Effector memory CD4-positive, alpha-beta T cell (primary cell): ENCODE measurements at regions not wholly inside any gene's neighbourhood (a gene's known extent, or its start where the extent isn't known, plus 50 kb on each side); places are given as distances from the start of the nearest gene placed in this dataset.

Experiments used
- DNase-seq, 3 donors: peaks; one replicate each; pipeline ENCODE4 v3.0.0-alpha.2; 2020
- H3K27ac ChIP-seq: 2 replicates; pipeline ENCODE4 v1.7.0; 2013; ENCODE audit warnings: mild to moderate bottlenecking, low read length, moderate library complexity; ENCODE audit not compliant: insufficient read depth, poor library complexity, severe bottlenecking
- H3K27me3 ChIP-seq: replicated peaks from 2 replicates; pipeline ENCODE4 v1.7.0; 2013; ENCODE audit warnings: mild to moderate bottlenecking, low read length; ENCODE audit not compliant: insufficient read depth, control insufficient read depth, poor library complexity, severe bottlenecking
- H3K36me3 ChIP-seq: 2 replicates; pipeline ENCODE4 v1.7.0; 2013; ENCODE audit warnings: mild to moderate bottlenecking, low read length, moderate library complexity; ENCODE audit not compliant: control insufficient read depth, insufficient read depth
- H3K4me1 ChIP-seq: 2 replicates; pipeline ENCODE4 v1.7.0; 2013; ENCODE audit warnings: low read length, mild to moderate bottlenecking; ENCODE audit not compliant: control insufficient read depth, insufficient read depth, poor library complexity, severe bottlenecking
- H3K4me3 ChIP-seq: 2 replicates; pipeline ENCODE4 v1.7.0; 2013; ENCODE audit warnings: low read length, low read depth, mild to moderate bottlenecking; ENCODE audit not compliant: insufficient read depth, poor library complexity, severe bottlenecking
- H3K9me3 ChIP-seq: 2 replicates; pipeline ENCODE4 v1.7.0; 2013; ENCODE audit warnings: mild to moderate bottlenecking, low read length, moderate library complexity; ENCODE audit not compliant: control insufficient read depth

GRCh38 chr12:66971816-66972215 lies 292.9 kb upstream of the GRIP1 start:
- H3K9me3 ChIP-seq = no peaks in the 10 kb centered on the region
- H3K4me1 ChIP-seq = no peaks in the 10 kb centered on the region
- H3K27me3 ChIP-seq = no peaks in the 10 kb centered on the region
- no peak overlapping the region for H3K4me3 ChIP-seq
- no peaks in the 10 kb centered on the region for H3K36me3 ChIP-seq
- no peak overlapping the region for H3K27ac ChIP-seq
- no peak for DNase-seq

GRCh38 chr12:66976526-66976925 lies 292.6 kb upstream of the CAND1 start:
- H3K27me3 ChIP-seq = no peaks in the 10 kb centered on the region
- no peaks in the 10 kb centered on the region for H3K9me3 ChIP-seq
- H3K36me3 ChIP-seq = no peaks in the 10 kb centered on the region
- no peak overlapping the region for H3K27ac ChIP-seq
- no peak overlapping the region for H3K4me3 ChIP-seq
- no peaks in the 10 kb centered on the region for H3K4me1 ChIP-seq
- DNase-seq = no peak

GRCh38 chr12:66978802-66979201 lies 290.4 kb upstream of the CAND1 start:
- Histone ChIP-seq H3K27ac (no peak overlapping the region), H3K4me3 (no peak overlapping the region), H3K4me1 (no peaks in the 10 kb centered on the region), H3K36me3 (no peaks in the 10 kb centered on the region), H3K27me3 (no peaks in the 10 kb centered on the region), H3K9me3 (no peaks in the 10 kb centered on the region)
- DNase-seq = no peak

GRCh38 chr12:66979251-66979650 lies 289.9 kb upstream of the CAND1 start:
- H3K9me3 ChIP-seq = no peaks in the 10 kb centered on the region
- DNase-seq = no peak
- H3K27ac ChIP-seq = no peak overlapping the region

GRCh38 chr12:66984077-66984476 lies 285.1 kb upstream of the CAND1 start:
- Histone ChIP-seq H3K4me3 (no peak overlapping the region), H3K27me3 (no peaks in the 10 kb centered on the region), H3K36me3 (no peaks in the 10 kb centered on the region), H3K27ac (no peak overlapping the region), H3K9me3 (no peaks in the 10 kb centered on the region), H3K4me1 (no peaks in the 10 kb centered on the region)
- no peak for DNase-seq

More at GRCh38 chr12:66979251-66979650, 289.9 kb upstream of the CAND1 start:
- Histone ChIP-seq H3K27me3 (no peaks in the 10 kb centered on the region), H3K4me1 (no peaks in the 10 kb centered on the region), H3K36me3 (no peaks in the 10 kb centered on the region), H3K4me3 (no peak overlapping the region)

- H3K9me3 ChIP-seq = no peaks in the 10 kb centered on the region
These were observed 284.2 kb upstream of the CAND1 start for GRCh38 chr12:66984962-66985361.

GRCh38 chr12:66999141-66999540 lies 270.0 kb upstream of the CAND1 start:
- no peaks in the 10 kb centered on the region for H3K27me3 ChIP-seq
- H3K4me1 ChIP-seq = no peaks in the 10 kb centered on the region
- H3K4me3 ChIP-seq = no peak overlapping the region
- no peak overlapping the region for H3K27ac ChIP-seq
- H3K36me3 ChIP-seq = no peaks in the 10 kb centered on the region
- DNase-seq = no peak
- H3K9me3 ChIP-seq = no peaks in the 10 kb centered on the region

More at GRCh38 chr12:66984962-66985361, 284.2 kb upstream of the CAND1 start:
- Histone ChIP-seq H3K27ac (no peak overlapping the region), H3K4me3 (no peak overlapping the region), H3K27me3 (no peaks in the 10 kb centered on the region), H3K36me3 (no peaks in the 10 kb centered on the region), H3K4me1 (no peaks in the 10 kb centered on the region)
- no peak for DNase-seq

GRCh38 chr12:67001251-67001650 lies 267.9 kb upstream of the CAND1 start:
- Histone ChIP-seq H3K27me3 (no peaks in the 10 kb centered on the region), H3K27ac (no peak overlapping the region), H3K4me1 (no peaks in the 10 kb centered on the region), H3K4me3 (no peak overlapping the region), H3K36me3 (no peaks in the 10 kb centered on the region), H3K9me3 (no peaks in the 10 kb centered on the region)
- no peak for DNase-seq

- no peaks in the 10 kb centered on the region for H3K4me1 ChIP-seq
- DNase-seq = no peak
- no peaks in the 10 kb centered on the region for H3K36me3 ChIP-seq
These were observed 266.4 kb upstream of the CAND1 start for GRCh38 chr12:67002720-67003119.

GRCh38 chr12:67006610-67007009 lies 262.5 kb upstream of the CAND1 start:
- Histone ChIP-seq H3K27me3 (no peaks in the 10 kb centered on the region), H3K36me3 (no peaks in the 10 kb centered on the region), H3K4me1 (no peaks in the 10 kb centered on the region), H3K4me3 (no peak overlapping the region), H3K27ac (no peak overlapping the region), H3K9me3 (no peaks in the 10 kb centered on the region)
- DNase-seq = no peak

More at GRCh38 chr12:67002720-67003119, 266.4 kb upstream of the CAND1 start:
- Histone ChIP-seq H3K27me3 (no peaks in the 10 kb centered on the region), H3K4me3 (no peak overlapping the region), H3K9me3 (no peaks in the 10 kb centered on the region), H3K27ac (no peak overlapping the region)

GRCh38 chr12:67014642-67015041 lies 254.5 kb upstream of the CAND1 start:
- no peaks in the 10 kb centered on the region for H3K27me3 ChIP-seq
- no peak overlapping the region for H3K4me3 ChIP-seq
- no peaks in the 10 kb centered on the region for H3K9me3 ChIP-seq
- DNase-seq = no peak
- H3K36me3 ChIP-seq = no peaks in the 10 kb centered on the region
- no peaks in the 10 kb centered on the region for H3K4me1 ChIP-seq
- no peak overlapping the region for H3K27ac ChIP-seq
